ENCODE measurements at regions not wholly inside any gene's neighbourhood (a gene's known extent, or its start where the extent isn't known, plus 50 kb on each side); places are given as distances from the start of the nearest gene placed in this dataset.

GRCh38 chr18:45493830-45494229, 121.4 kb upstream of the SLC14A2 start:
- no TSS peak for BruUV-seq (replicated peaks)
- TF ChIP-seq EZH2phosphoT487 (IDR thresholded peaks at IDR 0.05; ENCODE audit: borderline replicate concordance, low read depth, low read length): no peak
- TF ChIP-seq, protein P1, sequence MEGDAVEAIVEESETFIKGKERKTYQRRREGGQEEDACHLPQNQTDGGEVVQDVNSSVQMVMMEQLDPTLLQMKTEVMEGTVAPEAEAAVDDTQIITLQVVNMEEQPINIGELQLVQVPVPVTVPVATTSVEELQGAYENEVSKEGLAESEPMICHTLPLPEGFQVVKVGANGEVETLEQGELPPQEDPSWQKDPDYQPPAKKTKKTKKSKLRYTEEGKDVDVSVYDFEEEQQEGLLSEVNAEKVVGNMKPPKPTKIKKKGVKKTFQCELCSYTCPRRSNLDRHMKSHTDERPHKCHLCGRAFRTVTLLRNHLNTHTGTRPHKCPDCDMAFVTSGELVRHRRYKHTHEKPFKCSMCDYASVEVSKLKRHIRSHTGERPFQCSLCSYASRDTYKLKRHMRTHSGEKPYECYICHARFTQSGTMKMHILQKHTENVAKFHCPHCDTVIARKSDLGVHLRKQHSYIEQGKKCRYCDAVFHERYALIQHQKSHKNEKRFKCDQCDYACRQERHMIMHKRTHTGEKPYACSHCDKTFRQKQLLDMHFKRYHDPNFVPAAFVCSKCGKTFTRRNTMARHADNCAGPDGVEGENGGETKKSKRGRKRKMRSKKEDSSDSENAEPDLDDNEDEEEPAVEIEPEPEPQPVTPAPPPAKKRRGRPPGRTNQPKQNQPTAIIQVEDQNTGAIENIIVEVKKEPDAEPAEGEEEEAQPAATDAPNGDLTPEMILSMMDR (conservative IDR thresholded peaks at IDR 0.05; ENCODE audit: low read length): no peak
- CTCF ChIA-PET (ENCODE audit: unreplicated experiment): no interaction called here
- Histone ChIP-seq H3K36me3 (ENCODE audit: insufficient read depth, low read length) (no peaks in the 10 kb centered on the region), H3K27ac (ENCODE audit: low read depth, low read length, poor library complexity, severe bottlenecking) (no peak overlapping the region), H3K4me1 (ENCODE audit: insufficient read depth, low read length, poor library complexity, severe bottlenecking) (no peaks in the 10 kb centered on the region), H3K9me3 (ENCODE audit: low read length) (no peaks in the 10 kb centered on the region), H3K4me3 (ENCODE audit: low read depth, low read length, poor library complexity, severe bottlenecking) (no peak overlapping the region), H3K79me2 (ENCODE audit: insufficient read depth, low read depth, low read length) (no peaks in the 10 kb centered on the region), H4K20me1 (ENCODE audit: insufficient read depth, low read length) (no peaks in the 10 kb centered on the region), H3K4me2 (ENCODE audit: low read length) (no peak overlapping the region), H3K9me2 (ENCODE audit: insufficient read depth, low read length) (no peaks in the 10 kb centered on the region), H2AFZ (ENCODE audit: low read length) (no peak overlapping the region)
- POLR2A ChIA-PET: no interaction called here
- DNase-seq (ENCODE audit: low spot score): no peak
- intact Hi-C loops (cut with micrococcal nuclease; ENCODE audit: unreplicated experiment): no loop called here

- no peaks in the 10 kb centered on the region for H3K9me3 ChIP-seq (ENCODE audit: low read length)
- no peak overlapping the region for H3K27ac ChIP-seq (ENCODE audit: low read depth, low read length, poor library complexity, severe bottlenecking)
- H3K4me1 ChIP-seq (ENCODE audit: insufficient read depth, low read length, poor library complexity, severe bottlenecking): no peaks in the 10 kb centered on the region
- H3K9me2 ChIP-seq (ENCODE audit: insufficient read depth, low read length): no peaks in the 10 kb centered on the region
- no peaks in the 10 kb centered on the region for H3K36me3 ChIP-seq (ENCODE audit: insufficient read depth, low read length)
- no TSS peak for BruUV-seq (replicated peaks)
- no peaks in the 10 kb centered on the region for H4K20me1 ChIP-seq (ENCODE audit: insufficient read depth, low read length)
- CTCF ChIA-PET (ENCODE audit: unreplicated experiment): no interaction called here
- H2AFZ ChIP-seq (ENCODE audit: low read length): no peak overlapping the region
- H3K4me3 ChIP-seq (ENCODE audit: low read depth, low read length, poor library complexity, severe bottlenecking): no peak overlapping the region
- no peak overlapping the region for H3K4me2 ChIP-seq (ENCODE audit: low read length)
- DNase-seq (ENCODE audit: low spot score): no peak
- POLR2A ChIA-PET: no interaction called here
- no peaks in the 10 kb centered on the region for H3K79me2 ChIP-seq (ENCODE audit: insufficient read depth, low read depth, low read length)
- TF ChIP-seq, protein P1 (conservative IDR thresholded peaks at IDR 0.05; ENCODE audit: low read length): no peak
- no peak for TF ChIP-seq EZH2phosphoT487 (IDR thresholded peaks at IDR 0.05; ENCODE audit: borderline replicate concordance, low read depth, low read length)
- intact Hi-C loops (cut with micrococcal nuclease; ENCODE audit: unreplicated experiment): no loop called here
Measured at GRCh38 chr18:45494811-45495210, 120.5 kb upstream of the SLC14A2 start.

DNA sequence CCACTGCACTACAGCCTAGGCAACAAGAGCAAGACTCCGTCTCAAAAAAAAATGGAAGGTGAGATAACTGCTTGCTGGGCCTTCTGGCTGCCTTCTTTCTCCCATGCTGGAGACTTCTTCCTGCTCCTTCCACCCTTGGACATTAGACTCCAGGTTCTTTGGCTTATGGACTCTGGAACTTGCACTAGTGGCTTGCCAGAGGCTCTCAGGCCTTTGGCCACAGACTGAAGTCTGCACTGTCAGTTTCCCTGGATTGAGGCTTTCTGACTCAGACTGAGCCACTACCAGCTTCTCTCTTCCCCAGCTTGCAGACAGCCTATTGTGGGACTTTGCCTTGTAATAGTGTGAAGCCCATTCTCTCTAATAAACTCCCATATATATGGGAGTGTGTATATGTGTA, 118.5 kb upstream of the SLC14A2 start:
- CTCF ChIA-PET (ENCODE audit: unreplicated experiment): no interaction called here
- DNase-seq (ENCODE audit: low spot score): no peak
- Histone ChIP-seq H3K36me3 (ENCODE audit: insufficient read depth, low read length) (no peaks in the 10 kb centered on the region), H2AFZ (ENCODE audit: low read length) (no peak overlapping the region), H3K27ac (ENCODE audit: low read depth, low read length, poor library complexity, severe bottlenecking) (no peak overlapping the region), H3K4me3 (ENCODE audit: low read depth, low read length, poor library complexity, severe bottlenecking) (no peak overlapping the region), H3K4me1 (ENCODE audit: insufficient read depth, low read length, poor library complexity, severe bottlenecking) (no peaks in the 10 kb centered on the region), H3K4me2 (ENCODE audit: low read length) (no peak overlapping the region), H3K79me2 (ENCODE audit: insufficient read depth, low read depth, low read length) (no peaks in the 10 kb centered on the region), H4K20me1 (ENCODE audit: insufficient read depth, low read length) (no peaks in the 10 kb centered on the region), H3K9me3 (ENCODE audit: low read length) (no peaks in the 10 kb centered on the region), H3K9me2 (ENCODE audit: insufficient read depth, low read length) (no peaks in the 10 kb centered on the region)
- TF ChIP-seq, protein P1 (conservative IDR thresholded peaks at IDR 0.05; ENCODE audit: low read length): no peak
- no peak for TF ChIP-seq EZH2phosphoT487 (IDR thresholded peaks at IDR 0.05; ENCODE audit: borderline replicate concordance, low read depth, low read length)
- intact Hi-C loops (cut with micrococcal nuclease; ENCODE audit: unreplicated experiment): no loop called here
- BruUV-seq (replicated peaks): no TSS peak
- POLR2A ChIA-PET: no interaction called here
